Caco-2 (cell line): ENCODE measurements at regions not wholly inside any gene's neighbourhood (a gene's known extent, or its start where the extent isn't known, plus 50 kb on each side); places are given as distances from the start of the nearest gene placed in this dataset.
"Not testable (repeated sequence)": the region's sequence is repeated elsewhere in the genome, so short reads cannot be mapped to it uniquely, and the experiment has no call there.

Experiments
- BruUV-seq: library from RNA; stranded (reverse); fragments of 400-500 nt; replicated peaks from 2 replicates; lab custom pipeline; 2021; lab: Mats Ljungman, UMichigan
- CTCF ChIA-PET: fragments of 300-600 bp; sonication (Branson Sonifier 250); formaldehyde crosslinking; loops from one replicate; lab custom pipeline; 2022; ENCODE audit warnings: antibody characterized with exemption; lab: Charles Lee
- POLR2A ChIA-PET: fragments of 300-600 bp; sonication (Branson Sonifier 250); formaldehyde crosslinking; loops from one replicate; lab custom pipeline; 2022; ENCODE audit warnings: antibody characterized with exemption; lab: Charles Lee
- DNase-seq, 2 experiments: peaks; one replicate each; pipeline versions ENCODE4 v3.0.0 to v3.0.0-alpha.2; 2020 to 2022
- H3K27me3 ChIP-seq: replicated peaks from 2 replicates; pipeline ENCODE4 v1.6.0; 2011; ENCODE audit warnings: low read length; ENCODE audit not compliant: control insufficient read depth, insufficient read depth
- H3K36me3 ChIP-seq: 2 replicates; pipeline ENCODE4 v1.5.1; 2011; ENCODE audit warnings: low read length; ENCODE audit not compliant: control insufficient read depth, insufficient read depth
- H3K4me1 ChIP-seq: fragments of 250-450 bp; sonication (Bioruptor Pico); 2 replicates; pipeline ENCODE4 v1.5.1; 2020; ENCODE audit warnings: mild to moderate bottlenecking
- H3K4me3 ChIP-seq: 2 replicates; pipeline ENCODE4 v1.5.1; 2011; ENCODE audit warnings: low read depth, mild to moderate bottlenecking, control low read depth, low read length
- H3K9me3 ChIP-seq: fragments of 250-450 bp; sonication (Bioruptor Pico); 2 replicates; pipeline ENCODE4 v1.5.1; 2020; ENCODE audit warnings: mild to moderate bottlenecking, moderate library complexity
- H3K27ac Mint-ChIP-seq: one replicate; pipeline ENCODE4 v1.8.0; 2022; ENCODE audit warnings: mixed read lengths; ENCODE audit not compliant: unreplicated experiment
- H3K27me3 Mint-ChIP-seq: one replicate; pipeline ENCODE4 v1.8.0; 2022; ENCODE audit warnings: mixed read lengths; ENCODE audit not compliant: insufficient read depth, unreplicated experiment
- H3K36me3 Mint-ChIP-seq: one replicate; pipeline ENCODE4 v1.8.0; 2022; ENCODE audit warnings: mild to moderate bottlenecking, mixed read lengths; ENCODE audit not compliant: insufficient read depth, unreplicated experiment
- H3K4me1 Mint-ChIP-seq: one replicate; pipeline ENCODE4 v1.8.0; 2022; ENCODE audit warnings: low read depth, mixed read lengths; ENCODE audit not compliant: unreplicated experiment
- H3K4me3 Mint-ChIP-seq: one replicate; pipeline ENCODE4 v1.8.0; 2022; ENCODE audit warnings: mild to moderate bottlenecking, moderate library complexity, mixed read lengths; ENCODE audit not compliant: unreplicated experiment
- H3K9me3 Mint-ChIP-seq: one replicate; pipeline ENCODE4 v1.8.0; 2022; ENCODE audit warnings: mixed read lengths; ENCODE audit not compliant: unreplicated experiment
- intact Hi-C: fragments of 100-400 bp; cut with micrococcal nuclease; formaldehyde crosslinking; loops from one replicate; pipeline ENCODE4 v1.10.0; 2022; ENCODE audit not compliant: unreplicated experiment
- TF ChIP-seq, protein P1 (sequence below), 2 experiments: fragments of 200-600 bp in 1 of 2; IDR thresholded peaks; 1 replicate in 1 of 2; 2 replicates in 1 of 2; pipeline versions ENCODE4 v1.5.1 to v1.8.0; 2011 to 2022; ENCODE audit warnings: antibody characterized with exemption in 1 of 2, control low read depth in 1 of 2, inconsistent platforms in 1 of 2, low read depth in 1 of 2, low read length in 1 of 2, mild to moderate bottlenecking in 1 of 2, moderate library complexity in 1 of 2; ENCODE audit not compliant: insufficient read depth in 1 of 2, severe bottlenecking in 1 of 2, unreplicated experiment in 1 of 2

DNA sequence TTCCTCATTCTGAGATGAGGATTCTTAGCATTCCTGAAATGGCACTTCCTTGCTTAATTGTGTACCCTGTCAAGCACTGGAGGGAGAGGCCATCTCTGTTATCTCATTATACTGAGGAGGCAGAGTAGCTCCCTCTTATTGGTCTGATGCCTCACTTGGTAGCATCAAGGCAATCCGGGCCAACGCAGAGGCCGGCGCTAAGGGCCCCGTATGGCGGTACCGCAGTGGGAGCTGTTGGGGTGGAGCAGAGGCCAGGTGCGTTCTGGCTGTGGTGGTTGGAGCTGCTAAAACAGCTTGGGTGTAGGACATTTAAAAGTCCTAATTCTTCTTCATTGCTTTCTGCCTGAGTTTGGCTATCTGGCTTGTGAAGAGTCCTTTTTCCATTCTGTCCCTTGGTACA lies 333.7 kb upstream of the NPAP1 start:
- H3K4me3 Mint-ChIP-seq, H3K36me3 Mint-ChIP-seq, H3K36me3 ChIP-seq, H3K4me3 ChIP-seq, H3K9me3 Mint-ChIP-seq, H3K27me3 Mint-ChIP-seq, DNase-seq, intact Hi-C loops, H3K4me1 Mint-ChIP-seq, BruUV-seq, H3K27ac Mint-ChIP-seq, H3K4me1 ChIP-seq, H3K27me3 ChIP-seq, H3K9me3 ChIP-seq, CTCF ChIA-PET: not testable (repeated sequence)
- POLR2A ChIA-PET: interaction anchor here (0.5 kb wide), 1 partner anchor 830 kb away, joined by 4 read pairs; no protein-coding TSS in a partner anchor

- BruUV-seq, H3K27ac Mint-ChIP-seq, H3K27me3 Mint-ChIP-seq, H3K9me3 ChIP-seq, H3K4me3 ChIP-seq, H3K27me3 ChIP-seq, H3K4me1 ChIP-seq, CTCF ChIA-PET, intact Hi-C loops, H3K36me3 Mint-ChIP-seq, H3K9me3 Mint-ChIP-seq, H3K4me3 Mint-ChIP-seq, DNase-seq, H3K36me3 ChIP-seq, H3K4me1 Mint-ChIP-seq, POLR2A ChIA-PET: not testable (repeated sequence)
Measured at GRCh38 chr15:24352777-24353176, 322.8 kb upstream of the NPAP1 start.

DNA sequence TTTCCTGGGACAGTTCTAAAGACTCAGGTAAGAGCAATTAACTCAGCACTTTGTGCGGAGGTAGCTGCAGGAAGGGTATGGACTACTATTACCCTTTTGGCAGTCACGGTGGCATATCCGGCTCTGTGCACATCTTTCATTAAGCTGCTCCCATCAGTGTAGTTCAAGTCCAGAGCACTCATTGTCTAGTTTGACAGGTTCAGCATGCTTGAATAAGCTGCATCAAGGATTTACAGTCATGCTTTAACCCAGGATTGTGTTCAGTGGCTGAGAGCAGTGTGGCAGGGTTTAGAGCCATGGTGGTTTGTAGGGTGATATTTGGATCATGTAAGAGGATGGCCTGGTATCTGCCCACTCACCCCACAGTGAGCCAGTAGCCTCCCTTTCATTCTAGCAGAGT lies 294.5 kb upstream of the NPAP1 start:
- H3K36me3 ChIP-seq, H3K9me3 Mint-ChIP-seq, H3K4me1 ChIP-seq, H3K4me3 Mint-ChIP-seq, DNase-seq, H3K27me3 Mint-ChIP-seq, BruUV-seq, H3K27me3 ChIP-seq, H3K36me3 Mint-ChIP-seq, CTCF ChIA-PET, H3K4me1 Mint-ChIP-seq, POLR2A ChIA-PET, H3K4me3 ChIP-seq, intact Hi-C loops, H3K27ac Mint-ChIP-seq, H3K9me3 ChIP-seq: not testable (repeated sequence)

DNA sequence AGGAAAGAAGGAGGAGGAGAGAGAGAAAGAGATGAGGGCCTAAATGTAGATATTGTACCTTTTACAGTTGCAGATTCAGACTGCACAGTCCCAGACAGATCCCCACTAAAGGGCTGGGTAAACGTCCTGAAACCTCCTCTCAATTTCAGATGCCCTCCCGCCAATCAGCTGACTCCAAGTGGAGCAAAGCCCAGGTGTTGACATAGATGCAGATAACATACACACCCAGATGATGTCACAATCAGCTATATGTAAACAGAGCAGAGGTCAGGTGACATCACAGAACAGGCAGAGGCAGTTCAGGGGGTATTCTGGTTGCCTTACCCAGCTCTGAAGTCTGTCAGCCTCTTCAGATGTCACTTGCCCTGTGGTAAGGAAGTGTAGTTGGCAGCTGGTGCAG lies 290.3 kb upstream of the NPAP1 start:
- BruUV-seq, H3K36me3 Mint-ChIP-seq, CTCF ChIA-PET, intact Hi-C loops, H3K27me3 ChIP-seq, H3K36me3 ChIP-seq, DNase-seq, H3K4me3 ChIP-seq, H3K4me1 ChIP-seq, H3K27me3 Mint-ChIP-seq, H3K9me3 ChIP-seq, POLR2A ChIA-PET, H3K4me1 Mint-ChIP-seq, H3K9me3 Mint-ChIP-seq, H3K27ac Mint-ChIP-seq, H3K4me3 Mint-ChIP-seq: not testable (repeated sequence)

DNA sequence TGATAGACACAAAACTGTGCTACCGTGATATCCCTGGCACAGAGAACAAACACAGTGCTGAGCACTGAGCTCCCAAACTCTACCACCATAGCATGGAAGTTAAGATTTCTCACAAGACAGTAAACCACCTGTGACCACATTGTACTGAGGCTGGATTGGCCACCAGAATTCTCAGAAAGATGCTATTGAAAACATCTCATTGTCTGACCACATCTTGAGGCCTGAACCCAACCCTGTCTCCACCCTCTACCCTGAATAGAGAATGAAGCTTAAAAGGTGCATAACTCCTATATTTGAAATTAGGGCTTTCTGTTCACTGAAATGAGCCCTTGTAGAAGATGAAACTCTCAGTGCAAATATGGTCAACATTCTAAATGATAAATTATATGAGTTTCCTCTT lies 281.3 kb upstream of the NPAP1 start:
- TF ChIP-seq, protein P1, sequence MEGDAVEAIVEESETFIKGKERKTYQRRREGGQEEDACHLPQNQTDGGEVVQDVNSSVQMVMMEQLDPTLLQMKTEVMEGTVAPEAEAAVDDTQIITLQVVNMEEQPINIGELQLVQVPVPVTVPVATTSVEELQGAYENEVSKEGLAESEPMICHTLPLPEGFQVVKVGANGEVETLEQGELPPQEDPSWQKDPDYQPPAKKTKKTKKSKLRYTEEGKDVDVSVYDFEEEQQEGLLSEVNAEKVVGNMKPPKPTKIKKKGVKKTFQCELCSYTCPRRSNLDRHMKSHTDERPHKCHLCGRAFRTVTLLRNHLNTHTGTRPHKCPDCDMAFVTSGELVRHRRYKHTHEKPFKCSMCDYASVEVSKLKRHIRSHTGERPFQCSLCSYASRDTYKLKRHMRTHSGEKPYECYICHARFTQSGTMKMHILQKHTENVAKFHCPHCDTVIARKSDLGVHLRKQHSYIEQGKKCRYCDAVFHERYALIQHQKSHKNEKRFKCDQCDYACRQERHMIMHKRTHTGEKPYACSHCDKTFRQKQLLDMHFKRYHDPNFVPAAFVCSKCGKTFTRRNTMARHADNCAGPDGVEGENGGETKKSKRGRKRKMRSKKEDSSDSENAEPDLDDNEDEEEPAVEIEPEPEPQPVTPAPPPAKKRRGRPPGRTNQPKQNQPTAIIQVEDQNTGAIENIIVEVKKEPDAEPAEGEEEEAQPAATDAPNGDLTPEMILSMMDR (IDR thresholded peaks at IDR 0.05; ENCODE audit: insufficient read depth in 1 of 2, low read depth in 1 of 2, low read length in 1 of 2, severe bottlenecking in 1 of 2, unreplicated experiment in 1 of 2): no peak
- Histone ChIP-seq H3K36me3 (no peaks in the 10 kb centered on the region), H3K4me3 (no peak overlapping the region), H3K9me3 (no peaks in the 10 kb centered on the region), H3K4me1 (no peaks in the 10 kb centered on the region), H3K27me3 (no peaks in the 10 kb centered on the region)
- POLR2A ChIA-PET: no interaction called here
- CTCF ChIA-PET: no interaction called here
- H3K27me3 Mint-ChIP-seq: no peaks in the 10 kb centered on the region
- no TSS peak for BruUV-seq
- no peaks in the 10 kb centered on the region for H3K4me1 Mint-ChIP-seq
- no peaks in the 10 kb centered on the region for H3K36me3 Mint-ChIP-seq
- H3K27ac Mint-ChIP-seq: no peak overlapping the region
- H3K9me3 Mint-ChIP-seq: no peaks in the 10 kb centered on the region
- intact Hi-C loops: loop anchor here (10.0 kb wide), 1 partner anchor 220 kb away; no protein-coding TSS in a partner anchor
- DNase-seq: no peak
- no peak overlapping the region for H3K4me3 Mint-ChIP-seq

GRCh38 chr15:24412649-24413048 lies 262.9 kb upstream of the NPAP1 start:
- peaks cover 38% of the 10 kb centered on the region for H3K9me3 Mint-ChIP-seq
- H3K4me3 ChIP-seq, H3K9me3 ChIP-seq, CTCF ChIA-PET, H3K4me3 Mint-ChIP-seq, H3K27me3 Mint-ChIP-seq, H3K36me3 ChIP-seq, DNase-seq, H3K27ac Mint-ChIP-seq, intact Hi-C loops, H3K4me1 Mint-ChIP-seq, POLR2A ChIA-PET, H3K36me3 Mint-ChIP-seq, BruUV-seq, H3K4me1 ChIP-seq, H3K27me3 ChIP-seq: not testable (repeated sequence)
